ENCODE measurements at regions not wholly inside any gene's neighbourhood (a gene's known extent, or its start where the extent isn't known, plus 50 kb on each side); places are given as distances from the start of the nearest gene placed in this dataset.

GRCh38 chr2:152820048-152820447 lies 101.6 kb downstream of the ARL6IP6 start:
- TF ChIP-seq, protein P1, sequence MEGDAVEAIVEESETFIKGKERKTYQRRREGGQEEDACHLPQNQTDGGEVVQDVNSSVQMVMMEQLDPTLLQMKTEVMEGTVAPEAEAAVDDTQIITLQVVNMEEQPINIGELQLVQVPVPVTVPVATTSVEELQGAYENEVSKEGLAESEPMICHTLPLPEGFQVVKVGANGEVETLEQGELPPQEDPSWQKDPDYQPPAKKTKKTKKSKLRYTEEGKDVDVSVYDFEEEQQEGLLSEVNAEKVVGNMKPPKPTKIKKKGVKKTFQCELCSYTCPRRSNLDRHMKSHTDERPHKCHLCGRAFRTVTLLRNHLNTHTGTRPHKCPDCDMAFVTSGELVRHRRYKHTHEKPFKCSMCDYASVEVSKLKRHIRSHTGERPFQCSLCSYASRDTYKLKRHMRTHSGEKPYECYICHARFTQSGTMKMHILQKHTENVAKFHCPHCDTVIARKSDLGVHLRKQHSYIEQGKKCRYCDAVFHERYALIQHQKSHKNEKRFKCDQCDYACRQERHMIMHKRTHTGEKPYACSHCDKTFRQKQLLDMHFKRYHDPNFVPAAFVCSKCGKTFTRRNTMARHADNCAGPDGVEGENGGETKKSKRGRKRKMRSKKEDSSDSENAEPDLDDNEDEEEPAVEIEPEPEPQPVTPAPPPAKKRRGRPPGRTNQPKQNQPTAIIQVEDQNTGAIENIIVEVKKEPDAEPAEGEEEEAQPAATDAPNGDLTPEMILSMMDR (IDR thresholded peaks at IDR 0.05; ENCODE audit: borderline replicate concordance, extremely low read depth, low read length, poor library complexity, severe bottlenecking) = no peak
- no peak for TF ChIP-seq EZH2 (IDR thresholded peaks at IDR 0.05; ENCODE audit: borderline replicate concordance, low read depth, low read length, severe bottlenecking)

All from DND-41 (cell line).